SU-DHL-6 (cell line): ENCODE measurements at regions not wholly inside any gene's neighbourhood (a gene's known extent, or its start where the extent isn't known, plus 50 kb on each side); places are given as distances from the start of the nearest gene placed in this dataset.

Experiments
- H2AFZ ChIP-seq: fragments of 200-600 bp; sonication (generic); 2 replicates; pipeline ENCODE4 v1.6.1; 2014; ENCODE audit warnings: low read depth, mild to moderate bottlenecking, moderate library complexity, mixed read lengths, antibody characterized with exemption, low read length; ENCODE audit not compliant: severe bottlenecking
- H3F3A ChIP-seq: fragments of 200-600 bp; shearing (Covaris generic); 2 replicates; pipeline ENCODE4 v1.6.0; 2016; ENCODE audit warnings: antibody characterized with exemption, mild to moderate bottlenecking; ENCODE audit not compliant: insufficient read depth
- H3K27ac ChIP-seq: fragments of 200-600 bp; sonication (generic); 2 replicates; pipeline ENCODE4 v1.5.1; 2016; ENCODE audit warnings: low read depth, mild to moderate bottlenecking, low read length, moderate library complexity, mixed read lengths
- H3K27me3 ChIP-seq: fragments of 200-600 bp; sonication (generic), shearing (Covaris generic); 2 replicates; pipeline ENCODE4 v1.6.0; 2014; ENCODE audit warnings: mild to moderate bottlenecking, low read length
- H3K36me3 ChIP-seq: fragments of 200-600 bp; sonication (generic); 2 replicates; pipeline ENCODE4 v1.6.1; 2014; ENCODE audit warnings: mild to moderate bottlenecking, low read length, mixed read lengths
- H3K4me2 ChIP-seq: fragments of 300-600, 200-600 bp; shearing (Covaris generic), sonication (generic); 2 replicates; pipeline ENCODE4 v1.6.0; 2014; ENCODE audit warnings: low read length, low read depth, mild to moderate bottlenecking; ENCODE audit not compliant: poor library complexity, severe bottlenecking
- H3K4me3 ChIP-seq: fragments of 200-600 bp; sonication (generic); 2 replicates; pipeline ENCODE4 v1.5.1; 2014; ENCODE audit warnings: antibody characterized with exemption, low read length, mild to moderate bottlenecking, mixed read lengths; ENCODE audit not compliant: insufficient read depth, poor library complexity, severe bottlenecking
- H3K79me2 ChIP-seq: fragments of 200-600 bp; sonication (generic); 2 replicates; pipeline ENCODE4 v1.6.1; 2014; ENCODE audit warnings: mild to moderate bottlenecking, low read length, moderate library complexity; ENCODE audit not compliant: insufficient read depth
- H3K9ac ChIP-seq: fragments of 200-600 bp; sonication (generic); 2 replicates; pipeline ENCODE4 v1.7.0; 2014; ENCODE audit warnings: mild to moderate bottlenecking, low read length
- H3K9me2 ChIP-seq: fragments of 200-600 bp; sonication (generic); replicated peaks from 2 replicates; pipeline ENCODE4 v1.6.1; 2014; ENCODE audit warnings: low read length; ENCODE audit not compliant: insufficient read depth
- H3K9me3 ChIP-seq: fragments of 200-600 bp; sonication (generic); 2 replicates; pipeline ENCODE4 v1.6.1; 2014; ENCODE audit warnings: low read length, mixed read lengths; ENCODE audit not compliant: insufficient read depth
- H4K20me1 ChIP-seq: fragments of 200-600 bp; sonication (generic); 2 replicates; pipeline ENCODE4 v1.6.1; 2014; ENCODE audit warnings: low read depth, mild to moderate bottlenecking, antibody characterized with exemption, low read length, moderate library complexity, mixed read lengths
- EZH2phosphoT487 ChIP-seq: fragments of 200-600 bp; sonication (generic), shearing (Covaris generic); conservative IDR thresholded peaks from 2 replicates; pipeline ENCODE4 v1.6.1; 2018; ENCODE audit warnings: mild to moderate bottlenecking, antibody characterized with exemption, low read length, moderate library complexity, mixed read lengths
- TF ChIP-seq, protein P1 (sequence below): fragments of 200-600 bp; sonication (generic); IDR thresholded peaks from one replicate; pipeline ENCODE4 v1.5.1; 2017; ENCODE audit warnings: antibody characterized with exemption, mild to moderate bottlenecking, low read length, moderate library complexity; ENCODE audit not compliant: insufficient read depth, poor library complexity, severe bottlenecking

DNA sequence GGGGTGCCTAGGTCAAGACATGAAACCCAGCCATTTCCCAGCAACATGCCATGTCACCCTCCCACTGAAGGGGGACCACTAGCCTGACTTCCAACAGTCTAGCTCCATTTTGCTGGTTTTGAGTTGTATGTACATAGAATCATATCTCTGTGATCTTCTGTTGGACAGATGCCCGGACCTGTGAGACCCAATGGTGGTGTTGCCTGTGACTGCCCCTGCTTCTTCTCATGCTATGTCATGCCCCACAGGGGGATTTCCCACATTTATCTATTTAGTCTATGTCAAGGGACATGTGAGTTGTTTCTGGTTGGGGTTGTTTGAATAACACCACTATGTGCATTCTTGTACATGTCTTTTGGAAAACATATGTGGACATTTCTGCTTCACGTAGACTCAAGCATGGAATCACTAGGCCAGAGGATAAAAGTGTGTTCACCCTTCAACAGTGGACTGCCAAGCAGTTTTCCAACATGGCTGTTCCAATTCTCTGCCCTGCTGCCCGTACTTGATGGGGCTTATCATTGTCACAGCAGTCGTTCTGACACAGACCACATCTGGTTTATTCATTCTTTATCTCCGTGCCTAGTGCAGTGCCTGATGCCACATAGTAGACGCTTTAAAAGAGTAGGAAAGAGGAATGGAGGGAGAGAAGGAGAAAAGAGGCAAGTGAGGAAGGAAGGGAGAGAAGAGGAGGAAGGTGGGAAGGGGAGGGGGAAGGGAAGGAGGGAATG is 114.4 kb downstream of the TPRA1 start:
- H3K27me3 ChIP-seq: no peaks in the 10 kb centered on the region
- H2AFZ ChIP-seq: no peak overlapping the region
- H3K4me2 ChIP-seq: no peak overlapping the region
- H3F3A ChIP-seq: no peaks in the 10 kb centered on the region
- H3K9me2 ChIP-seq: no peaks in the 10 kb centered on the region
- H3K9ac ChIP-seq: no peak overlapping the region
- TF ChIP-seq EZH2phosphoT487: no peak
- TF ChIP-seq, protein P1, sequence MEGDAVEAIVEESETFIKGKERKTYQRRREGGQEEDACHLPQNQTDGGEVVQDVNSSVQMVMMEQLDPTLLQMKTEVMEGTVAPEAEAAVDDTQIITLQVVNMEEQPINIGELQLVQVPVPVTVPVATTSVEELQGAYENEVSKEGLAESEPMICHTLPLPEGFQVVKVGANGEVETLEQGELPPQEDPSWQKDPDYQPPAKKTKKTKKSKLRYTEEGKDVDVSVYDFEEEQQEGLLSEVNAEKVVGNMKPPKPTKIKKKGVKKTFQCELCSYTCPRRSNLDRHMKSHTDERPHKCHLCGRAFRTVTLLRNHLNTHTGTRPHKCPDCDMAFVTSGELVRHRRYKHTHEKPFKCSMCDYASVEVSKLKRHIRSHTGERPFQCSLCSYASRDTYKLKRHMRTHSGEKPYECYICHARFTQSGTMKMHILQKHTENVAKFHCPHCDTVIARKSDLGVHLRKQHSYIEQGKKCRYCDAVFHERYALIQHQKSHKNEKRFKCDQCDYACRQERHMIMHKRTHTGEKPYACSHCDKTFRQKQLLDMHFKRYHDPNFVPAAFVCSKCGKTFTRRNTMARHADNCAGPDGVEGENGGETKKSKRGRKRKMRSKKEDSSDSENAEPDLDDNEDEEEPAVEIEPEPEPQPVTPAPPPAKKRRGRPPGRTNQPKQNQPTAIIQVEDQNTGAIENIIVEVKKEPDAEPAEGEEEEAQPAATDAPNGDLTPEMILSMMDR: no peak
- H3K27ac ChIP-seq: no peak overlapping the region
- H3K9me3 ChIP-seq: no peaks in the 10 kb centered on the region
- H4K20me1 ChIP-seq: no peaks in the 10 kb centered on the region
- no peaks in the 10 kb centered on the region for H3K79me2 ChIP-seq
- no peaks in the 10 kb centered on the region for H3K36me3 ChIP-seq
- no peak overlapping the region for H3K4me3 ChIP-seq

DNA sequence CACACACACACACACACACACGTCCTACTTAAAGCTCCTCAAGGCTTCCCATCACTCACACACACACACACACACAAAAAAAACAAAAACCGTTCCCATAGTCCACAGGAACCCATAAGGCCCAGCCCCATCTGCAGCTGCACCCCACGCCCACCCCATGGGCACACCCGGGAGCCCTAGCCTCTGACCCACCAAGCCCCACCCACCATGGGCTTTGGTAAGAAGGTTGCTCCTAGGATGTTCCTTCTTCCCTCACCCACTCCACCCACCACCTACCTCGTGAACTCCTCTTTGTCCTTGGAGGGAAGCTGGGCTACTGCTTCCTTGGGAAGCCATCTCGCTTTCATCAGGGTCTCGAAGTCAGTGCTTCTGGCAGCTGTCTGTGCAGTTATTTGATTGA is 115.1 kb downstream of the TPRA1 start:
- H3K4me3 ChIP-seq: no peak overlapping the region
- H2AFZ ChIP-seq: no peak overlapping the region
- no peak overlapping the region for H3K9ac ChIP-seq
- H3K4me2 ChIP-seq: no peak overlapping the region
- H3K27me3 ChIP-seq: no peaks in the 10 kb centered on the region
- no peaks in the 10 kb centered on the region for H4K20me1 ChIP-seq
- H3K27ac ChIP-seq: no peak overlapping the region
- H3K9me2 ChIP-seq: no peaks in the 10 kb centered on the region
- no peak for TF ChIP-seq EZH2phosphoT487
- TF ChIP-seq, protein P1: no peak
- no peaks in the 10 kb centered on the region for H3K9me3 ChIP-seq
- no peaks in the 10 kb centered on the region for H3K79me2 ChIP-seq
- no peaks in the 10 kb centered on the region for H3K36me3 ChIP-seq
- no peaks in the 10 kb centered on the region for H3F3A ChIP-seq

DNA sequence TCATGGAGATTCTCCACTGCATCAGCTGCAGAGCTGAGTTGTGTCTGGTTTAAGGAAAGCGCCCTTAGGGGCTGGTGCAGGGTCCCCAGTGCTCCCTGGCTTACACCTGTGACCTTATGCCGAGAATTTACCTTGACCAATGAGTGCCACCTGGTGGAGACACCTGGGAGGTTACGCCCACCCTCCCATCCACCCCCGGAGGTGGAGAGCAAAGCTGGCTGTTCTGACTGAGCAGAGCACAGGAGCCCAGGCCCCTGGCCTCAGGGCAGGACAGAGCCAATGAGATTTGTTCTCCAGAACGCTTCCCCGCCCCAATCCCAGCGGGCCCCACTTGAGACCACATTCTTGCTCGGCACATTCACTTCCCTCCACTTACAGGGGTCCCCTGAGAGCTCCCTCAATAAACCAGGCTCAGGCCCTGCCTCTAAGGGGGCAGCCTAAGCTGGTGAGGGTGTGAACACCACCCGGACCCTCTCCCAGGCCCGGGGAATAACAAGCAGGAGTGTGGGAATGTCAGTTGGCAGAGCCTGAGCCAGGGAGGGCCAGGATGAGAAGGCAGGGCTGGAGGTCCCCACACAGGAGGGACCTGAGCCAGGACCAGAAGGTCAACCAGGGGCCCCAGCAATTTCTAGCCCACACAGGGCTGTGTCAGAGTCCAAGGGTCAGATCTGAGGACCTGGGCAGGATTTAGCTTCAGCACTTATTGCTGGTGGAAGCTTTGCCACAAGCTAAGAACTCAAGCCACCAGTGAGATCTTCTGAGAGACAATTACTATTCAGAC is 117.1 kb downstream of the TPRA1 start:
- Histone ChIP-seq H3K4me3 (no peak overlapping the region), H3K9me2 (no peaks in the 10 kb centered on the region), H3K79me2 (no peaks in the 10 kb centered on the region), H3K27me3 (no peaks in the 10 kb centered on the region), H3K4me2 (no peak overlapping the region), H3F3A (no peaks in the 10 kb centered on the region), H2AFZ (no peak overlapping the region), H3K9me3 (no peaks in the 10 kb centered on the region), H3K36me3 (no peaks in the 10 kb centered on the region), H3K9ac (no peak overlapping the region), H4K20me1 (no peaks in the 10 kb centered on the region), H3K27ac (no peak overlapping the region)
- TF ChIP-seq, protein P1: no peak
